Stromal cell of bone marrow (primary cell): ENCODE measurements at regions not wholly inside any gene's neighbourhood (a gene's known extent, or its start where the extent isn't known, plus 50 kb on each side); places are given as distances from the start of the nearest gene placed in this dataset.
A peak's percentile ranks its signal among the peaks of the same experiment; 100 is the strongest.

ENCODE experiments used
- DNase-seq: peaks from one replicate; pipeline ENCODE4 v3.0.0-alpha.2; 2012; ENCODE audit warnings: low read depth

DNA sequence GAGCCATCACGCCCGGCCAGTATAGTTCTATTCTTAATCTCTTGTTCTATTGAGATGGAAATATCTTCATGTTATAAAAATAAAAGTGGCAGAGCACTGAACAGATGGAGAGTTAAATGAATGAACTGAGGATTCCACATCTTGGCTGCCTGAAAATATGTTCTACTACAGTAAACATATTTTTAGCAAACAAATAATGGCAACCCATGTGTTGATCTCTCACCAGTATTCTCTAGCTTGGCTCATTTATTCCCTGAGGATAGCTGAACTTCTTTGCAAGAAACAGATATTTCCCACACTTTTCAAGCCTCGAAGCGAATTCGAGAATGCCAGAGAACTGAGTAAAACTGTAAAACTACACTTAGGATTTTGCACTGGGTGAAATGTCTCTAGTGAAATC lies 58.9 kb downstream of the DIRAS3 start:
- no peak for DNase-seq

DNA sequence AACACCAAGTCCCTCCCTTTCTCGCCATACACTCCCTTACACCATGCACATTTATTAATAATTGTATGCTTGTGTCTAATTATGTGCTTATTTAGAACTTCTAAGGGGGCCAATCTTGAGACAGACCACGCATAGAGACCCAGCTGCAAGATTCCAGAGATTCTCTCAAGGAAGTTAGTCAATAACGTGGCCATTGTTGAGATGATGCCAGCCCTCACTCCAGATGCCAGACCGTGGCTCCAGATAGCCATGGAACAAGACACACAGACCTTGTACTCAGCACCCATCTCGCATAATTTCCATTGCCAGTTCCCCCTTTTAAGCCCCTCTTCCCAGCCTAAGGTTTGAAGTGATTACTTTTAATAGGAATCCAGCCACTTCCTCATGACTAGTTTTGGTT lies 62.4 kb downstream of the DIRAS3 start:
- no peak for DNase-seq

DNA sequence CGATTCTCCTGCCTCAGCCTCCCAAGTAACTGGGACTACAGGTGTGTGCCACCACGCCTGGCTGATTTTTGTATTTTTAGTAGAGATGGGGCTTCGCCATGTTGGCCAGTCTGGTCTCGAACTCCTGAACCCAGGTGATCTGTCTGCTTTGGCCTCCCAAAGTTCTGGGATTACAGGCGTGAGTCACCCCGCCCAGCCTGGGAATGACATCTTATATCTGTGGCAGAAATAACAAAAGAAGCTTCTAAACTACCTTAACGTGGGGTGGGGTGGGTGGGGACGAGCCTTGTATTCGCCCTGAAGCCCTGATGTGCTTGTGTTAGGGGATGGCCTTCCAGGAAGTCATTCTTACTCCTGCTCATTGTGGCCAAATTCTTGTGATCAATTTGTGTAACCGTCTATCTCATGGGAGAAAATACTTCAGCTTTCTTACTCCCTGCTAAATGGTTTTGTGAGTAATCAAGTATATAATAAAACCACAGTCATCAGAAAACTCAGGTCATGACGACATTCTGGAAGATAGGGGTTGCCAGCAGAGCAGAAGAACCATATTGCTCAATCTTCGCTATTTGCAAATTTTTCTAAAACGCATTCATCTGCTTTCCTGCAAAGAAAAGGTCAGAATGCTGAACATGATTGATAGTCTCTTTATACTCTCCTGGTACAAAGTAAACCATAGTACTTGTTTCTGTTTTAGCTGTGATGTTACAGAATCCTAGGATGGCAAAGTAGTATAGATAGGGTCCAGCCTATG lies 63.2 kb downstream of the DIRAS3 start:
- DNase-seq: peak; percentile 91

DNA sequence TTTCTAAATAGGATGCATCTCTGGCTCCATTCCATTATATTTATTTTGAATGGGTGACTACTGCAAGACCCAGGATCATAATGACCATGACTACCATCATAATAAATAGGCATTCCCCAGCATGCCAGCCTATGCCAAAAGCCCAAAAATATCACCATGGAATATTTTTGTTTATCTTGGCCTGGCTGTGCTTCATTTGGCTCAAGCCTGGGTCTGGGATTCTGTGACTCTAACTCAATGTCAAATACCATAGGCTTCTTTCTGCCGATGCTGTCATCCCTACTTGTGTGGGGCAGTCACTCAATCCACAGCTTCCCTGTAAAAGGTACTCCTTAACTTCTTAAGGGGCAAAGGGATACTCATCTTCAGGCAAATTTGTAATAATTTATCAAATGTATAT lies 66.6 kb downstream of the DIRAS3 start:
- DNase-seq: peak; percentile 48

DNA sequence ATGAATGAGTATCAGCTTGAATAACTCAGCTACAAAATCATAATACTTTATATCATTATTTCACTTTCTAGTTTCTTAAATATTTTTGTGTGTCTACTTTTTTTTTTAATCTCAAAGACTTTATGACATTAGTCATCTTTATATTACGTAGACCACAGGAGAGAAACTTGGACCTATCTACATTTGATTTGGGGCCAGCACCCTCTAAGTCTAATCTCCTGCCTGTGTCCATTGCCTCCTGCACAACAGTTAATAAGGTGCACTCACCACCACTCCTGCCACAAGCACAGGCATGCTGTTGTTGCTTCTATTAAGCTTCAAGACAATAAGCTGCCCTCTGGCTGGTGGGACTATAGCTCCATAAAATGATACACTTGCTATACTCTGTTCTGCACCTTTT lies 70.4 kb downstream of the DIRAS3 start:
- DNase-seq: no peak

DNA sequence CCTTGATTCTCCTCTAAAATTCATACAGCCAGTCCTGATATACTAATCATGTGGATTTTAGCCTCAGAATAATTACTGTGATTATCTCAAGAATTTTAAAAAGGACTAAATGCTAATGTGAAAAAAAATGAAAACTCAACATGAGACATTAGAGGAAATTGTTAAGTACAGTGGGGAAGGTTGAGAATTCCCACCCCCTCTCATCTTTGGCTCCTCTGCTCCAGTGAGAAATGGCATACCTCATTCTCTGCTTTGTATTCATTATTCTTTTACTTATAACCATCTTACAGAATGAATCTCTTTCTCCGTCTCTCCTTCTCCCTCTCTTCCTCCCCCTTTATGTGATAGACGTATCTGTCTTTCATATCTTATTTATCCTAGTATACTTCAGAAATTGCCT lies 70.9 kb downstream of the DIRAS3 start:
- DNase-seq: no peak

DNA sequence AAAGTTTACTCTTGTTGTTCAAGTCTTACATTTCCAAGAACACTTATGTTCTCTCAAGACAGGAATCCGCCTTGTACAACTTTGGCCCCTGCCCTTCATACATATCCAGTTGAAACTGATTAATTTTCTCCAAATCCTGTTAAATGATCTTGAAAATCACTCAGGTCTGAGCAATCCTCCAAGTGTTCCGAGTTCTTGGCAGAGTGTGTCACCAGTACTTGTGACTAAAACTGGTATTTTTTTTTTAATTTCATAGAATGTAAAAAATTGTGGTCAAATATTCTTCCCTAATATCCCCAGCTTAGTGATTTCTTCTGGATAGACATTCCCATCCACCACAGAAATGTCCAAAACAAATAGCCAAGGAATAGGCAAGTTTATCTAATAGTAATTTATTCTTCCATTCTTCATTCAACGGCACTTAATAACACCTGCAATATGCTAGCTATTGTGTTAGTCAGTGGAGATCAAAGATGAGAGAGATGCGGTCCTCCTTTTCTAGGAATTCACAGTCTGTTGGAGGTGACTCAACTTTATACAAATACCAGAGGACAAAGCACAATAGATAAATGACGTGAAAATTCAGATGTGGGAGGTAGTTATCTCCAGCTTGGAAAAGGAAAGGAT lies 71.4 kb downstream of the DIRAS3 start:
- peak; percentile 49 for DNase-seq

DNA sequence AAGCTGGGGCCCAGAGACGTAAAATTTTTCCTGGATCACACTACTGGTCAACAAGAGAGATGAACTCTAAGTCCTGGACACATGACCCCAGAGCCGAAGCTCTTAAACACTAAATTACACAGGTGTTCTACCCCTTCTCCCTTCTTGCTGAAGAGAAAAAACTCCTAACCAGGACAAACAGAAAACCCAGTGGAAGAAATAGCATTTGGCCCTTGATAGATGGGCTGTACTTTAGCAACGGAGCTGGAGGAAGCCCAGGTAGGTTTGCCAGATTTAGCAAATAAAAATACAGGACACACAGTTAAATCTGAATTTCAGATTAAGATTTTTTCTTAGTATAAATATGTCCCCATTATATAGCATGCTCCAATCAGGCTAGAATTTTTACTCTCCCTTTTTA lies 72.7 kb downstream of the DIRAS3 start:
- DNase-seq: no peak

DNA sequence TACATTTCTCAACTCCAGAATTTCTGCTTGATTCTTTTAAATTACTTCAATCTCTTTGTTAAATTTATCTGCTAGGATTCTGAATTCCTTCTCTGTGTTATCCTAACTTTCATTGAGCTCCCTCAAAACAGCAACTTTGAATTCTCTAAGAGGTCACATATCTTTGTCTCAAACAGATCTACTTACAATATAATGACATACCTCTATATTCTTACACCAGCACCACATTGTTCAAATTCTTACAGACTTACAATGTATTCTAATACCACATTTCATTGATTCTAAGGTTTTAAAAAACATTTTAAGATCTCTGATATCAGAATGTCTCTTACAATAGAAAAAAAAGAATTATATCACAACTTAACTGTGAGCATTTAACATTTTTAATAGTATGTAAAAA lies 77.4 kb downstream of the DIRAS3 start:
- DNase-seq: no peak

DNA sequence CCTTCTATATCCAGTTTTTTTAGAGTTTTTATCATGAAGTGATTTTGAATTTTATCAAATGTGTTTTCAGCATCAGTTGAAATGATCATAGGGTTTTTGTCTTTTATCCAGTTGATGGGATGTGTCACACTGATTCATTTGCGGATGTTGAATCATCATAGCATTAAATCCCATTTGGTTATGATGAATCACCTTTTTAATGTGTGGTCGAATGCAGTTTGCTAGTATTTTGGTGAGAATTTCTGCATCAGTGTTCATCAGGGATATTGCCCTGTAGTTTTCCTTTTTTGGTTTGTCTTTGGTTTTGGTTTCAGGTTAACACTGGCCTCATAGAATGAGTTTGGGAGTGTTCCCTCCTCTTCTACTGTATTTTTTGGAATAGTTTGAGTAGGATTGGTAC lies 80.3 kb downstream of the DIRAS3 start:
- peak; percentile 94 for DNase-seq

DNA sequence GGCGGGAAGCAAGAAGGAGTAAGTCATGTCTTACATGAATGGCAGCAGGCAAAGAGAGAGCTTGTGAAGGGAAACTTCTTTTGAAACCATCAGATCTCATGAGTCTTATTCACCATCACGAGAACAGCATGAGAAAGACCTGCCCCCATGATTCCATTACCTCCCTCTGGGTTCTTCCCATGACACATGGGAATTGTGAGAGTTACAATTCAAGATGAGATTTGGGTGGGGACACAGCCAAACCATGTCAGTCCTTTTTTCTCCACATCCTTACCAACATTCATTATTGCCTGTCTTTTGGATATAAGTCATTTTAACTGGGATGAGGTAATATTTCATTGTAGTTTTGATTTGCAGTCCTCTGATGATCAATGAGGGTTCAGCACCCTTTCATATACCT lies 81.0 kb downstream of the DIRAS3 start:
- DNase-seq: no peak

DNA sequence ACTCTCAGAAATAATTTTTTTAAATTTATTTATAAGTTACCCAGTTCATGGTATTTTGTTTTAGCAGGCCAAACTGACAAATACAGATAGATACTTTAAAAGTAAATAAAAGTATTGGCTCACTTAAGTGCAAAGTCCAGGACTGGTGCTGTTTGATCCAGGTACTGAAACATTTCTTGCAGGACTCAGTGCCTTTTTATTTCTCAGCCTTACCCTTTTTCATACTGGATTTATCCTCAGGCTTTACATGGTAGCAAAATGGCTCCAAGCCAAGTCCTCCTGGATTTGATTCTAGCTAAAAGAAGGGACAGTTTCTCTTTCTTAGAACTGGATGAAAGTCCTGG lies 83.8 kb downstream of the DIRAS3 start:
- no peak for DNase-seq

DNA sequence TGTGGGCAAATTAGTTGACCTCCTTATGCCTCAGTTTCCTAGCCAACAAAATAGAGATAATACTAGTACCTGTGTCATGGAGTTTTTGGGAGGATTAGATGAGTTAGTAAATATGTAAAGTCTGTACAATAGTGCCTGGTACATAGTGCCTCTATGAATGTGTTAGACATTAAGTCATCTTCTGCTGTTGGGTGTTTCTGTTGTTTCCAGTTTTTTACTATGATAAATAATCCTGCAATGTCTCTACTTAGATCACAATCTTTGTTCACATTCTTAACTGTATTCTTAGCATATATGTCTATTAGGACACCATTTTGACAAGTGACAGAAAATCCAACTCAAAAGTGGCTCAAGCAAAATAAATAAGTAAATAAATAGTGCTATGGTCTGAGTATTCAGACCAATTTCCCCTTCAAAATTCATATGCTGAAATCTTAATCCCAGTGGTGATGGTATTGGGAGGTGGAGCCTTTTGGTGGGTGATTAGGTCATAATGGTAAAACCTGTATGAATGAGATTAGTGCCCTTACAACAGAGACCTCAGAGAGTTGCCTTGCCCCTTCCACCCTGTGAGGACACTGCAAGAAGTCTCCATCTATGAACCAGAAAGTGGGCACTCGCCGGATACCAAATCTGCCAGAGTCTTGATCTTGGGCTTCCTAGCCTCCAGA lies 84.3 kb downstream of the DIRAS3 start:
- DNase-seq: no peak

DNA sequence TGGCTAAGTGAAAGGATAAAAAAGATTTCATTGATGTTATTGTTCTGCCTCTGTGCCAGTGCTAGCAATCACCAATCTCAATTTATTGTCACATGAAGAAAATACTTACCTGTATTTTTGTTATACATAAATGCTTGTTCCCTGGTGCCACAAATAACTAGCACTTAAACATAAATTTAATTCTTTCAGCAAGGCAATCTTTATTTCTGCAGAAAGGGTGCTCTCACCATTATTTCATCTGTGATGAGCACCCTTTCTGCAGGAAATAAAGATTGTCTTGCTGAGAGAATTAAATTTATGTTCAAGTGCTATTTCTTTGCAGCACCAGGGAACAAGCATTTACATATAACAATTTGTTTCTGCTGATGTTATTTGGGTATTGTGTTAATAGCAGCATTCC lies 87.2 kb downstream of the DIRAS3 start:
- no peak for DNase-seq

DNA sequence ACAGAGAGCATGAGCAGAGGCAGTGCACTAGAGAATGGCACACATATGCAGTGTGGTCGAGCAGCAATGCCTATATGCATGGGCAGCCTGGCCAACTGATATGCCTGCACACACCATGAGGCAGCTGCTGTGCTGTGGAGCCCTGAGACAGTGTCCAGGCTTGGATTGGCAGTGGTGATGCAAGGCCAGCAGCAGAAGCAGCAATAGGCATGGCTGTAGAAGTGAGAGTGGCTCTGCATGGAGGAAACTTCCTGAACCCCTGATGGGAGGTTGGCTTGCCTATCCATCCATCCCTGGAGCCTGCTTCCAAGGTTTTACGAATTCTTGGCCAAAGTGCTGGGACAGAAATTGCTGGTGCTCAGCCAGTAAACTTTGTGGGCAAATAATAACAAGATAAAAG lies 89.7 kb downstream of the DIRAS3 start:
- no peak for DNase-seq

DNA sequence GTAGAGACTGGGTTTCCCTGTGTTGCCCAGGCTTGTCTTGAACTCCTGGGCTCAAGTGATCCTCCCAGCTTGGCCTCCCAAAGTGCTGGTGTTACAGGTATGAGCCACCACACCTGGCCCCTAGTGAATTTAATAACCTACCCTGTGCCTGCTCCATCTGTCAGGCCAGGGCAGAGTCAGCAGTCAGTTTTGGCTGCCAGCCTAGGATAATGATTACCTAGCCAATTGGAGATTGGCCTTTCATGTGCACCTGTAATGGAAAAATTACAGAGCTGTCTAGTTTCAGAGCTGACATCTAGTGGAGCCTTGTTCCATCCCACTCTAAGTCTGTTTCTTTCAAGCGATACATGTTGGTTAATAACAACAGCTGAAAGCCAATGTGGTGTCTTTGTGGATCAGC lies 92.0 kb downstream of the DIRAS3 start:
- no peak for DNase-seq

DNA sequence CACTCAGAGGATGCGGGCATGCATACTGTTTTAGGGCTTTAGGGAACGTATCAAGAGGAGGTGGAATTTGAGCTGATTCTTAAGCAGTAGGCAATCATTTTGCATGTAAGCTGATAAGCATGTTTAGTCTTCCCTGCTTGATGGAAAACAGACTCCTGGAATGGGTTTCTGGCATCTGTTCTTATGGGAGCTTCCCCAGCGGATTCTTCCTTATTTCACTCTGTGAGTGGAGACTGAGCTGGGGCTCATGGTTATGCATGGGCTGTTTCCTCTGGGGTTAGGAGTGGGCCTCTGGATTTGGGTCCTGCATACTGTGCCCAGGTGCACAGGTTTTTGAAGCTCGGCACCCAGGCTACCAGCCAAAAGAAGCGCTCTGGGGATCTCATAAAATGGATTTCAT lies 93.4 kb downstream of the DIRAS3 start:
- no peak for DNase-seq

DNA sequence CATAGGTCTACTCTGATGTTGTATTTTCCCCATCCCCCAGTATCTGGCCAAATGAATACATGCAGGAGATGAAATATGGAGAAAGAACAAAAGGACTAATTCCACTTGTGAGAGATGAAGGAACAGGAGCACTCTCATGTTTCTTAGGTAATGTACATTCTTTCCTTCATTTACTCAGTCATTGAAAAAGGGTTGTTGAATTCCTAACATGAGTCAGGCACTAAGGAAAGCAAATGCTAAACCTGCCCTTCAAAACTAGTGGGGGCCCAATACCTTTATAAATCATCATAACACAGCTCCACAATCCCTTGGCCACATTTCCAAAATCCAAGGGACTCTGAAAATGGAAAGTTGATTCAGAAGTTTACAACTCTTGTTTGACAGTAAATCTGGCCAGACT lies 94.3 kb downstream of the DIRAS3 start:
- DNase-seq: no peak

DNA sequence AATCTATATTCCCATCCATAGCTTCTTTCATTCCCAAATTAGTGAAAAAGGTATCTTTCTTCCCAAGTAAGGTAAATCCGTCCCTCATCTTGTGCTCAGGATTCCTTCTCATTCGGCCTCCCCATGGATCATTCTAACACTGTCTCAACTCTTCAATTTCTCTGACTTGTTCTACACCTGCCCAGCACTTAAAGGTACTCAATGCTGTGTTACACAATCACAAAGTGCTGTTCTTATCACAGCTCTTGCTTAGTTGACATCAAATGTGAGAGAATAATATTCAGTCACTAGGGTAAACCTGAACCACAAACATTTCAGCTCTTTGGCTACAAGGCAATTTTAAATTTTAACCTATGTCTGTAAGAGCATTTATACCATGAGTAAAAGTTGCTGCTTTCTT lies 94.8 kb downstream of the DIRAS3 start:
- DNase-seq: no peak

DNA sequence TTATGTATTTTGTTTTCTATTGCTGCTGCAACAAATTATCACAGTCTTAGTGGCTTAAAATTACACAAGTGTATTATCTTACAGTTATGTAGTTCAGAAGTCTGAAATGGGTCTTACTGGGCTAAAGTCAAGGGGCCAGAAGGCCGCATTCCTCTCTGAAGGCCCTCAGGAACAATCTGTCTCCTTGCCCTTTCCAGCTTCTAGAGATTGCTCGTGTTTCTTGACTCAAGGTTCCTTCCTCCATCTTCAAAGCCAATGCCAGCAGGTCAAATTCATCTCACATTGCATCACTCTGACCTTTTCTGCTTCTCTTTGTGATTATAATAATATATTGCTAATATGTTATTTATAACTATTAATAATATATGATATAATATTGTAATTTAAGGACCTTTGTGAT lies 97.1 kb downstream of the DIRAS3 start:
- no peak for DNase-seq

DNA sequence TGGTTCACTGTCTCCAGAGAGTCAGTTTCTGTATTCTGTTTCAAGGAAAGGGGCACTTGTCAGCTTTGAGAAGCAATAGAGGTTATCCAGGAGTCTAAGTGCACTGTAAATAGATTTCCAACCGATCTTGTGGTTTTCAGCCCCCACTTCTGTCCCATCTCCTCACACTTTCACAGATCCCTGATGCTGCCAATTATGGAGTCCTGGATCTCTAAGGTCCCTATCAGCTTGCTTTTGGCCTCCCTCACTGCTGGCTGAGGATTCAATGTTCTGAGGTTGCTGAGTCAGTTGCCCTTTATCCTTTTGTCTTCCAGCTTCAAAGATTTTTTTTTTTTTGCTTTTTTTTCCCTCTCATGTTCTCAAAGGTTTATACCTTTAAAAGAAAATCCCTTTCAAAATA lies 98.4 kb downstream of the DIRAS3 start:
- DNase-seq: no peak

DNA sequence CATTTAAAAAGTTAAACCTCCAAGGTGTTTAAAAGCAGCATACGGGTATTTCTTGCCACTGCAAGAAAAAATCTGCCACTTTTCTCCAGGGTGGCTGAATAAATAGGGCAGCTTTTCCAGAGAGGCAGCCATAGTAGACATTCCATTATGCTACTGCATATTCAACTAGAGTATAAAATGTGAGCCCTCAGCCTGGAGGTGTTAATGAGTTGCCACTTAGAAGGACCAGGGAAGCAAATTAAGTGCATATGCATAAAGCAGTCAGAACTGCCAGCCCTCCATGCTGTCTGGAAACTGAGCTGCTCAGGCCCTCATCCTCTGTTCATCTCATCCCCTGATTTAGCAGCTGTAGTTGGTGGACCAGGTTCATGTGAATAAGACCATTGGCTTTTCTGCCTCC lies 99.4 kb downstream of the DIRAS3 start:
- no peak for DNase-seq

DNA sequence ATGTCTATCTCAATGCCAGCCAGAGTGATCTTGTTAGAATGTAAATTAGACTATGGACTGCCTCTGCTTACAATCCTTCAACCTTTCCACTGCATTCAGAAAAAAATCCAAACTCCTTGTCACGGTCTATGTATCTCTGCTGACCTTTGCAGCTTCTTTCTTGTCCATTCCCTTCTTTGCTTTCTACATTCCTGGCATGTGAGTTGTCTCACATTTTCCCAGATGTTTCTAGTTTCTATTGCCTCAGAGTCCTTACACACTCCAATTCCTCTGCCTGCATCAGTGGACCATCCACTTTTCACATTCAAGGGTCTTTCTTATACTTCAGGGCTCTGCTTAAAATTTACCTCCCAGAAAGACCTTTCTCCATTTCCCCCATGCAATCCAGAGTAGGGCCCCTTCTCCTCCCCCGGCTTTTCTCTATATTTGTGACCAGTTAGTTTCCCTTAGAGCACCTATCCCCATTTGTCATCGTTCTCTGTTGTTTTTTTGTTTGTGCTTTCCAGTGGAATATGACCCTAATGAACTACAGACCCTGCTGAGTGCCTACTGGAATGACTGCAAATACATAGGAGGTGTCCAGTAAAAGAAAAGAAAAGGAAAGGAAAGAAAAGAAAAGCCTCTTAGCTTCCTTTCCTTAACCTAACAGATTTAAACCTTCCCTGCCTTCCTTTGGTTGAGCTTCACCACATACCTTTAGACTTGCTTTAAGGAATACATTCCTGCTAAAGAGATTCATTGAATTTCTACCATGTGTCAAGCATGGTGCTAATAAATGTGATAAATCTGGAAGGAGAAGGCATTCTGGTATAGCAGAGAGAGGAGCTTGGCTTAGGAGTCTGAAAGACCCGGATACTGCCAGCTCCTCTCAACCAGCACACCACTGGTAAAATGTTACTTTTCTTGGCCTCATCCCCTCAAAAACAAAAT lies 102.0 kb downstream of the DIRAS3 start:
- DNase-seq: peak; percentile 37
